ENCODE measurements at regions not wholly inside any gene's neighbourhood (a gene's known extent, or its start where the extent isn't known, plus 50 kb on each side); places are given as distances from the start of the nearest gene placed in this dataset.

DNA sequence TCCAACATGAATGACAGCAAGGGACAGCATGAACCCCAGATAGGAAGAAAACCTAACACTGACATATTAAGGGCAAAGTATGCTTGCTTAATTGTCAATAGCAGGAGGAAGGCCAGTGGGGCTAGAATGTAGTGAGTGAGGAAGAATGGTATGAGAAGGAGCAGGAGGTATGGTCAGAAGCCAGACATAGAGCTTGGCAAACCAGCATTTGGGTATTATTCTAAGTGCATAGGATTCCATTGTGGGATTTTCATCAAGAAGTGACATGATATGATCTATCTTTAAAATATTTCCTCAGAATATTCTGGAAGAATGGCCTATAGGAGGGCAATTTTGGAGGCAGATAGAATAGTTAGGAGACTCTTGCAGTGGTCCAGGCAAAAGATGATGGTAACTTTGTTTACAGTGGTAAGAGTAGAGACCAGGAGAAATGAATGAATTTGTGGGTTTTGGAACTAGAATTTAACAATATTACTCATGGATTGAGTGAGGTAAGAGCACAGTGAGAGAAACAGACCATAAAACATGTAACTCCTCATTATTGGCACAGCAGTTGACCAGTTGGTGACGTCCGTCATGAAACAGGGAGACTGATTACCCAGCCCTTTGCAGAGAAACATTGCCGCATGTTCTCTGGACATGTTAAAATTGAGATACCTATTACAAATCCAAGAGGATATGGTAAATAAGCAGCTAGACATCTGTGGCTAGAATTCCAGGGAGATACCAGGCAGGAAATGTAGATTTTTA, 246.5 kb upstream of the HS3ST1 start:
- CTCF ChIA-PET, result no interaction called here
- 32% methylated on average over 3 of the region's 3 CpGs for WGBS (ENCODE audit: low lambda C conversion rate)
- TF ChIP-seq RXRA (IDR thresholded peaks at IDR 0.05; ENCODE audit: borderline replicate concordance, low read depth), result no peak
- no peak for TF ChIP-seq EP300 (IDR thresholded peaks at IDR 0.05; ENCODE audit: borderline replicate concordance in 1 of 2, low read depth in 1 of 2, low read length in 1 of 2)

GRCh38 chr4:11670304-11670703, 241.6 kb upstream of the HS3ST1 start:
- H3K4me1 ChIP-seq (ENCODE audit: control insufficient read depth in 1 of 2, insufficient read depth in 2 of 2, low read depth in 1 of 2, low read length in 1 of 2), result no peaks in the 10 kb centered on the region
- no peaks in the 10 kb centered on the region for H3K36me3 ChIP-seq (replicated peaks in 1 of 2; ENCODE audit: control insufficient read depth in 1 of 2, insufficient read depth in 2 of 2, low read length in 1 of 2)
- H3K9ac ChIP-seq, result no peak overlapping the region
- no peak overlapping the region for H2AFZ ChIP-seq (ENCODE audit: low read depth)
- no peaks in the 10 kb centered on the region for H3K9me2 ChIP-seq
- no peak overlapping the region for H3K27ac ChIP-seq (ENCODE audit: low read depth in 2 of 2, low read length in 1 of 2)
- no peak for TF ChIP-seq EZH2phosphoT487 (IDR thresholded peaks at IDR 0.05; ENCODE audit: borderline replicate concordance, low read depth)
- no peak for TF ChIP-seq TCF12 (IDR thresholded peaks at IDR 0.05)
- TF ChIP-seq TAF1 (IDR thresholded peaks at IDR 0.05; ENCODE audit: borderline replicate concordance, low read depth, low read length), result no peak
- no peak for TF ChIP-seq RCOR1 (IDR thresholded peaks at IDR 0.05; ENCODE audit: low read length)
- TF ChIP-seq ELF1 (IDR thresholded peaks at IDR 0.05), result no peak
- TF ChIP-seq REST (IDR thresholded peaks at IDR 0.05; ENCODE audit: low read depth, low read length), result no peak
- no peak for TF ChIP-seq GABPA (IDR thresholded peaks at IDR 0.05; ENCODE audit: low read depth)
- no peak for TF ChIP-seq IRF3 (IDR thresholded peaks at IDR 0.05; ENCODE audit: low read depth, low read length)
- no peak for TF ChIP-seq RFX5 (IDR thresholded peaks at IDR 0.05; ENCODE audit: low read length)
- no peak for TF ChIP-seq MAX (IDR thresholded peaks at IDR 0.05; ENCODE audit: low read depth)
- no peak for TF ChIP-seq FOSL2 (IDR thresholded peaks at IDR 0.05; ENCODE audit: borderline replicate concordance, low read depth)
- TF ChIP-seq JUND (IDR thresholded peaks at IDR 0.05), result no peak
- no peak for TF ChIP-seq MXI1 (IDR thresholded peaks at IDR 0.05; ENCODE audit: low read depth, low read length)
- TF ChIP-seq RXRA (IDR thresholded peaks at IDR 0.05; ENCODE audit: borderline replicate concordance, low read depth), result no peak
- TF ChIP-seq SIN3A (IDR thresholded peaks at IDR 0.05; ENCODE audit: borderline replicate concordance, low read depth, low read length), result no peak
- no peak for TF ChIP-seq USF2 (IDR thresholded peaks at IDR 0.05; ENCODE audit: borderline replicate concordance, low read depth, low read length)
- no peak for TF ChIP-seq EP300 (IDR thresholded peaks at IDR 0.05; ENCODE audit: borderline replicate concordance in 1 of 2, low read depth in 1 of 2, low read length in 1 of 2)
- no peak for TF ChIP-seq FOXJ3 (CRISPR knock-in tag; IDR thresholded peaks at IDR 0.05)
- POLR2A ChIA-PET, result no interaction called here
- no peak overlapping the region for H3K4me2 ChIP-seq
- H3K9me3 ChIP-seq, result no peaks in the 10 kb centered on the region
- H3K27me3 ChIP-seq (ENCODE audit: insufficient read depth), result no peaks in the 10 kb centered on the region
- H3K4me3 ChIP-seq (ENCODE audit: low read depth in 2 of 2, low read length in 1 of 2), result no peak overlapping the region
- CTCF ChIA-PET, result interaction anchor here (1.3 kb wide), 1 partner anchor 46 kb away, joined by 3 read pairs; no protein-coding TSS in a partner anchor
- H3F3A ChIP-seq (replicated peaks; ENCODE audit: insufficient read depth), result no peaks in the 10 kb centered on the region
- DNase-seq, result no peak
- no peaks in the 10 kb centered on the region for H3K79me2 ChIP-seq (ENCODE audit: insufficient read depth)
- no peaks in the 10 kb centered on the region for H4K20me1 ChIP-seq (ENCODE audit: insufficient read depth)

More for the DNA sequence above, 246.5 kb upstream of the HS3ST1 start:
- no peak for DNase-seq
- no peak overlapping the region for H2AFZ ChIP-seq (ENCODE audit: low read depth)
- no peaks in the 10 kb centered on the region for H3K4me1 ChIP-seq (ENCODE audit: control insufficient read depth in 1 of 2, insufficient read depth in 2 of 2, low read depth in 1 of 2, low read length in 1 of 2)
- no peak overlapping the region for H3K4me2 ChIP-seq
- H3K9me3 ChIP-seq, result no peaks in the 10 kb centered on the region
- no peak overlapping the region for H3K27ac ChIP-seq (ENCODE audit: low read depth in 2 of 2, low read length in 1 of 2)
- H3K4me3 ChIP-seq (ENCODE audit: low read depth in 2 of 2, low read length in 1 of 2), result no peak overlapping the region
- POLR2A ChIA-PET, result no interaction called here
- no peaks in the 10 kb centered on the region for H4K20me1 ChIP-seq (ENCODE audit: insufficient read depth)
- H3K79me2 ChIP-seq (ENCODE audit: insufficient read depth), result no peaks in the 10 kb centered on the region
- H3K9ac ChIP-seq, result no peak overlapping the region
- H3K9me2 ChIP-seq, result no peaks in the 10 kb centered on the region
- no peaks in the 10 kb centered on the region for H3K27me3 ChIP-seq (ENCODE audit: insufficient read depth)
- no peaks in the 10 kb centered on the region for H3F3A ChIP-seq (replicated peaks; ENCODE audit: insufficient read depth)
- H3K36me3 ChIP-seq (replicated peaks in 1 of 2; ENCODE audit: control insufficient read depth in 1 of 2, insufficient read depth in 2 of 2, low read length in 1 of 2), result no peaks in the 10 kb centered on the region
